ENCODE measurements at regions not wholly inside any gene's neighbourhood (a gene's known extent, or its start where the extent isn't known, plus 50 kb on each side); places are given as distances from the start of the nearest gene placed in this dataset.
"Not testable (repeated sequence)": the region's sequence is repeated elsewhere in the genome, so short reads cannot be mapped to it uniquely, and the experiment has no call there.

- TF ChIP-seq, protein P1, sequence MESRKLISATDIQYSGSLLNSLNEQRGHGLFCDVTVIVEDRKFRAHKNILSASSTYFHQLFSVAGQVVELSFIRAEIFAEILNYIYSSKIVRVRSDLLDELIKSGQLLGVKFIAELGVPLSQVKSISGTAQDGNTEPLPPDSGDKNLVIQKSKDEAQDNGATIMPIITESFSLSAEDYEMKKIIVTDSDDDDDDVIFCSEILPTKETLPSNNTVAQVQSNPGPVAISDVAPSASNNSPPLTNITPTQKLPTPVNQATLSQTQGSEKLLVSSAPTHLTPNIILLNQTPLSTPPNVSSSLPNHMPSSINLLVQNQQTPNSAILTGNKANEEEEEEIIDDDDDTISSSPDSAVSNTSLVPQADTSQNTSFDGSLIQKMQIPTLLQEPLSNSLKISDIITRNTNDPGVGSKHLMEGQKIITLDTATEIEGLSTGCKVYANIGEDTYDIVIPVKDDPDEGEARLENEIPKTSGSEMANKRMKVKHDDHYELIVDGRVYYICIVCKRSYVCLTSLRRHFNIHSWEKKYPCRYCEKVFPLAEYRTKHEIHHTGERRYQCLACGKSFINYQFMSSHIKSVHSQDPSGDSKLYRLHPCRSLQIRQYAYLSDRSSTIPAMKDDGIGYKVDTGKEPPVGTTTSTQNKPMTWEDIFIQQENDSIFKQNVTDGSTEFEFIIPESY (IDR thresholded peaks at IDR 0.05; ENCODE audit: borderline replicate concordance, low read depth) = no peak
- TF ChIP-seq EP300 (IDR thresholded peaks at IDR 0.05; ENCODE audit: borderline replicate concordance in 1 of 2, low read depth in 1 of 2, low read length in 1 of 2) = no peak
- TF ChIP-seq IRF3 (IDR thresholded peaks at IDR 0.05; ENCODE audit: low read depth, low read length) = no peak
Observed at GRCh38 chr7:131941291-131941690, 384.9 kb upstream of the PODXL start (continued).

DNA sequence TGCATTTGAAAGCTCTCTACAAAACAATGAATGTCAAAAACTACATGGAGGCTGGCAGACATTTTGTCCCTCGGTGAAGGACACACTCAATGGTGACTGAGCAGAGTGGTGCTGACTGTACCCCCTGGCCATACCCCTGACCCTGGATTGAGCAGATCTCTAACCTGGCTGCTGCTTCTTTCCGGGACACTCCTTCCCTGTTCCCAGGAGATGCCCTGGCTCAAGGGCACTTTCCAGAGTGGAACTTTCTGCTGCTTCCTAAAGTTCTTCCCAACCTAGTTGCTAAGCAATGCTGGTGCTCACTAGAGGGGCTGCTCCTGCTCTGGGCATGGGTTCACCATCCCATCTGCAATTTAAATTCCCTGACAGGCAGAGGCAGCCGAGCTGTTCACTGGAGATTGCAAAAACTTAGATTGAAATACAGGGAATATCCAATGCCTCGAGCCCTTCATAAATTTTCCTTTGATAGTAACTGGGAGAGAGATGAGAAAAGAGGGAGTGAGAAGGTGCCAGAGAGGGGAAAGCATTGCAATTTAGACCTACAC lies 384.3 kb upstream of the PODXL start:
- peaks cover 0 to 53% of the 10 kb centered on the region in 2 experiments for H3K36me3 ChIP-seq (replicated peaks in 1 of 2; ENCODE audit: control insufficient read depth in 1 of 2, insufficient read depth in 2 of 2, low read length in 1 of 2)
- no peak overlapping the region for H3K4me3 ChIP-seq (ENCODE audit: low read depth in 2 of 2, low read length in 1 of 2)
- TF ChIP-seq FOXJ3 (CRISPR knock-in tag; IDR thresholded peaks at IDR 0.05) (no peak), FOXM1 (IDR thresholded peaks at IDR 0.05; ENCODE audit: low read depth) (no peak), MXI1 (IDR thresholded peaks at IDR 0.05; ENCODE audit: low read depth, low read length) (no peak), TCF12 (IDR thresholded peaks at IDR 0.05) (no peak), JUND (IDR thresholded peaks at IDR 0.05) (no peak), USF2 (IDR thresholded peaks at IDR 0.05; ENCODE audit: borderline replicate concordance, low read depth, low read length) (no peak), RCOR1 (IDR thresholded peaks at IDR 0.05; ENCODE audit: low read length) (no peak), RFX5 (IDR thresholded peaks at IDR 0.05; ENCODE audit: low read length) (no peak), REST (IDR thresholded peaks at IDR 0.05; ENCODE audit: low read depth, low read length) (no peak), RAD21 (IDR thresholded peaks at IDR 0.05; ENCODE audit: low read length) (no peak), GATA2 (CRISPR knock-in tag; IDR thresholded peaks at IDR 0.05) (no peak), FOSL2 (IDR thresholded peaks at IDR 0.05; ENCODE audit: borderline replicate concordance, low read depth) (no peak)
- H3F3A ChIP-seq (replicated peaks; ENCODE audit: insufficient read depth) = peaks cover 4% of the 10 kb centered on the region
- H3K9me3 ChIP-seq = no peaks in the 10 kb centered on the region
- H4K20me1 ChIP-seq (ENCODE audit: insufficient read depth) = no peaks in the 10 kb centered on the region; the same call in 1 of the 2 replicates
- H3K4me2 ChIP-seq = no peak overlapping the region
- peaks cover 3 to 5% of the 10 kb centered on the region in 2 experiments; a peak in 2 of 4 replicates for H3K4me1 ChIP-seq (ENCODE audit: control insufficient read depth in 1 of 2, insufficient read depth in 2 of 2, low read depth in 1 of 2, low read length in 1 of 2)
- ChIA-PET POLR2A (no interaction called here), CTCF (interaction anchor here (1.0 to 5.7 kb wide), 6 partner anchors 82 to 640 kb away, joined by 3 to 47 read pairs (median 6); no protein-coding TSS in a partner anchor)
- H3K27me3 ChIP-seq (ENCODE audit: insufficient read depth) = no peaks in the 10 kb centered on the region
- H3K27ac ChIP-seq (ENCODE audit: low read depth in 2 of 2, low read length in 1 of 2) = no peak overlapping the region
- no peak overlapping the region for H3K9ac ChIP-seq
- no peak overlapping the region for H2AFZ ChIP-seq (ENCODE audit: low read depth)
- WGBS (ENCODE audit: low lambda C conversion rate) = 82% methylated on average over 4 of the region's 4 CpGs
- H3K79me2 ChIP-seq (ENCODE audit: insufficient read depth) = 0 out of 2 replicates have a peak, but pooled peaks cover 10% of the 10 kb centered on the region
- no peaks in the 10 kb centered on the region for H3K9me2 ChIP-seq
- DNase-seq = no peak

- 95% methylated on average over 3 of the region's 3 CpGs for WGBS (ENCODE audit: low lambda C conversion rate)
- H3K9me3 ChIP-seq; H3K9ac ChIP-seq; H3F3A ChIP-seq (replicated peaks; ENCODE audit: insufficient read depth); H3K27me3 ChIP-seq (ENCODE audit: insufficient read depth); DNase-seq; H3K9me2 ChIP-seq; H4K20me1 ChIP-seq (ENCODE audit: insufficient read depth); POLR2A ChIA-PET; H3K4me2 ChIP-seq; H3K4me1 ChIP-seq (ENCODE audit: control insufficient read depth in 1 of 2, insufficient read depth in 2 of 2, low read depth in 1 of 2, low read length in 1 of 2); H3K79me2 ChIP-seq (ENCODE audit: insufficient read depth); H3K4me3 ChIP-seq (ENCODE audit: low read depth in 2 of 2, low read length in 1 of 2); H3K27ac ChIP-seq (ENCODE audit: low read depth in 2 of 2, low read length in 1 of 2); H2AFZ ChIP-seq (ENCODE audit: low read depth): not testable (repeated sequence)
- CTCF ChIA-PET = interaction anchor here (1.1 to 1.5 kb wide), 3 partner anchors 79 to 380 kb away, joined by 3 to 5 read pairs (median 3); no protein-coding TSS in a partner anchor
- peaks cover 0 to 54% of the 10 kb centered on the region in 2 experiments for H3K36me3 ChIP-seq (replicated peaks in 1 of 2; ENCODE audit: control insufficient read depth in 1 of 2, insufficient read depth in 2 of 2, low read length in 1 of 2)
Observed at GRCh38 chr7:131938788-131939187, 382.4 kb upstream of the PODXL start.

Data from SK-N-SH (cell line).